ENCODE measurements at regions not wholly inside any gene's neighbourhood (a gene's known extent, or its start where the extent isn't known, plus 50 kb on each side); places are given as distances from the start of the nearest gene placed in this dataset.

- ATAC-seq (no peak), DNase-seq (ENCODE audit: low read depth, low spot score) (no peak), FAIRE-seq (no peak)
- in situ Hi-C loops (cut with MboI) (no loop called here), intact Hi-C loops (cut with micrococcal nuclease; ENCODE audit: unreplicated experiment) (no loop called here)
- H3K4me3 ChIP-seq = no peak overlapping the region
- no peaks in the 10 kb centered on the region for H3K36me3 ChIP-seq (ENCODE audit: control insufficient read depth in 2 of 2, insufficient read depth in 2 of 2, low read length in 1 of 2)
- CTCF ChIA-PET = interaction anchor here (0.7 kb wide), 1 partner anchor 10 kb away, joined by 3 read pairs; no protein-coding TSS in a partner anchor
- no peak overlapping the region for H3K4me2 ChIP-seq (ENCODE audit: control insufficient read depth, insufficient read depth)
- no peaks in the 10 kb centered on the region for H3K4me1 ChIP-seq (ENCODE audit: control insufficient read depth, insufficient read depth, low read length)
- 38% methylated on average over 4 of the region's 4 CpGs for WGBS (ENCODE audit: insufficient coverage, insufficient replicate concordance, low lambda C conversion rate, missing lambda C conversion rate)
- RAD21 ChIA-PET (ENCODE audit: unreplicated experiment) = no interaction called here
- TF ChIP-seq ASH2L (IDR thresholded peaks at IDR 0.05; ENCODE audit: borderline replicate concordance, low read depth) (no peak), CEBPB (IDR thresholded peaks at IDR 0.05; ENCODE audit: borderline replicate concordance in 1 of 2, low read depth in 2 of 2, low read length in 2 of 2) (no peak), TCF7 (IDR thresholded peaks at IDR 0.05; ENCODE audit: borderline replicate concordance) (no peak), TCF12 (IDR thresholded peaks at IDR 0.05; ENCODE audit: low read depth, low read length) (no peak), BACH1 (IDR thresholded peaks at IDR 0.05; ENCODE audit: borderline replicate concordance) (no peak)
- no peak overlapping the region for H3K27ac ChIP-seq (ENCODE audit: control insufficient read depth, insufficient read depth)
- H4K20me1 ChIP-seq (ENCODE audit: control insufficient read depth, insufficient read depth) = no peaks in the 10 kb centered on the region
- H3K9ac ChIP-seq (ENCODE audit: control insufficient read depth, insufficient read depth, low read length) = no peak overlapping the region
- no peaks in the 10 kb centered on the region for H3K79me2 ChIP-seq (ENCODE audit: control insufficient read depth, insufficient read depth, low read length)
- H3K27me3 ChIP-seq (replicated peaks in 1 of 2; ENCODE audit: control insufficient read depth in 2 of 2, insufficient read depth in 2 of 2, low read length in 1 of 2) = peaks cover 0 to 6% of the 10 kb centered on the region in 2 experiments; a peak in 2 of 4 replicates
- H2AFZ ChIP-seq (ENCODE audit: control insufficient read depth, low read depth, low read length) = no peak overlapping the region
- H3K9me3 ChIP-seq (replicated peaks; ENCODE audit: control insufficient read depth, insufficient read depth, low read length) = no peaks in the 10 kb centered on the region
- BruUV-seq (replicated peaks) = no TSS peak
- POLR2A ChIA-PET = no interaction called here
- SMC1A ChIA-PET (ENCODE audit: uncharacterized antibody, unreplicated experiment) = interaction anchor here (1.1 kb wide), 1 partner anchor 11 kb away, joined by 3 read pairs; no protein-coding TSS in a partner anchor
These were observed 54.9 kb downstream of the FAM241B start for GRCh38 chr10:69684981-69685353.

DNA sequence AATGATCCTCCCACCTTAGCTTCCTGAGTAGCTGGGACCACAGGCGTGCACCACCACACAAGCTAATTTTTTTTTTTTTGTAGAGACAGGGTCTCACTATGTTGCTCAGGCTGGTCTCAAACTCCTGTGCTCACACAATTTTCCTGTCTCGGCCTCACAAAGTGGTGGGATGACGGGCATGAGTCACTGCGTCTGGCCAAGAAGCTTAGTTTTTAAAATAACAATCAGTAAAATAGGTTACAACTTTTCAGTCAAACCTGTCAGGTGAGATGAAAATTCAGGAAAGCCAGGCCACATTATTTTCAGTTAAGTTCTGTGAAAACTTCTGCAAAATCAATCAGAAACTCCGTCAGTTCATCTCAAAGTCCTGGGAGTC lies 55.4 kb downstream of the FAM241B start:
- H3K79me2 ChIP-seq (ENCODE audit: control insufficient read depth, insufficient read depth, low read length) = no peaks in the 10 kb centered on the region
- ChIA-PET POLR2A (no interaction called here), CTCF (interaction anchor here (0.7 kb wide), 1 partner anchor 10 kb away, joined by 3 read pairs; no protein-coding TSS in a partner anchor), RAD21 (ENCODE audit: unreplicated experiment) (no interaction called here), SMC1A (ENCODE audit: uncharacterized antibody, unreplicated experiment) (no interaction called here)
- H3K9me3 ChIP-seq (replicated peaks; ENCODE audit: control insufficient read depth, insufficient read depth, low read length) = no peaks in the 10 kb centered on the region
- in situ Hi-C loops (cut with MboI) = no loop called here
- H3K27me3 ChIP-seq (replicated peaks in 1 of 2; ENCODE audit: control insufficient read depth in 2 of 2, insufficient read depth in 2 of 2, low read length in 1 of 2) = peaks cover 0 to 6% of the 10 kb centered on the region in 2 experiments; a peak in 2 of 4 replicates
- no peak overlapping the region for H3K9ac ChIP-seq (ENCODE audit: control insufficient read depth, insufficient read depth, low read length)
- TF ChIP-seq, protein P1, sequence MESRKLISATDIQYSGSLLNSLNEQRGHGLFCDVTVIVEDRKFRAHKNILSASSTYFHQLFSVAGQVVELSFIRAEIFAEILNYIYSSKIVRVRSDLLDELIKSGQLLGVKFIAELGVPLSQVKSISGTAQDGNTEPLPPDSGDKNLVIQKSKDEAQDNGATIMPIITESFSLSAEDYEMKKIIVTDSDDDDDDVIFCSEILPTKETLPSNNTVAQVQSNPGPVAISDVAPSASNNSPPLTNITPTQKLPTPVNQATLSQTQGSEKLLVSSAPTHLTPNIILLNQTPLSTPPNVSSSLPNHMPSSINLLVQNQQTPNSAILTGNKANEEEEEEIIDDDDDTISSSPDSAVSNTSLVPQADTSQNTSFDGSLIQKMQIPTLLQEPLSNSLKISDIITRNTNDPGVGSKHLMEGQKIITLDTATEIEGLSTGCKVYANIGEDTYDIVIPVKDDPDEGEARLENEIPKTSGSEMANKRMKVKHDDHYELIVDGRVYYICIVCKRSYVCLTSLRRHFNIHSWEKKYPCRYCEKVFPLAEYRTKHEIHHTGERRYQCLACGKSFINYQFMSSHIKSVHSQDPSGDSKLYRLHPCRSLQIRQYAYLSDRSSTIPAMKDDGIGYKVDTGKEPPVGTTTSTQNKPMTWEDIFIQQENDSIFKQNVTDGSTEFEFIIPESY (IDR thresholded peaks at IDR 0.05) = no peak
- TF ChIP-seq, protein P2, sequence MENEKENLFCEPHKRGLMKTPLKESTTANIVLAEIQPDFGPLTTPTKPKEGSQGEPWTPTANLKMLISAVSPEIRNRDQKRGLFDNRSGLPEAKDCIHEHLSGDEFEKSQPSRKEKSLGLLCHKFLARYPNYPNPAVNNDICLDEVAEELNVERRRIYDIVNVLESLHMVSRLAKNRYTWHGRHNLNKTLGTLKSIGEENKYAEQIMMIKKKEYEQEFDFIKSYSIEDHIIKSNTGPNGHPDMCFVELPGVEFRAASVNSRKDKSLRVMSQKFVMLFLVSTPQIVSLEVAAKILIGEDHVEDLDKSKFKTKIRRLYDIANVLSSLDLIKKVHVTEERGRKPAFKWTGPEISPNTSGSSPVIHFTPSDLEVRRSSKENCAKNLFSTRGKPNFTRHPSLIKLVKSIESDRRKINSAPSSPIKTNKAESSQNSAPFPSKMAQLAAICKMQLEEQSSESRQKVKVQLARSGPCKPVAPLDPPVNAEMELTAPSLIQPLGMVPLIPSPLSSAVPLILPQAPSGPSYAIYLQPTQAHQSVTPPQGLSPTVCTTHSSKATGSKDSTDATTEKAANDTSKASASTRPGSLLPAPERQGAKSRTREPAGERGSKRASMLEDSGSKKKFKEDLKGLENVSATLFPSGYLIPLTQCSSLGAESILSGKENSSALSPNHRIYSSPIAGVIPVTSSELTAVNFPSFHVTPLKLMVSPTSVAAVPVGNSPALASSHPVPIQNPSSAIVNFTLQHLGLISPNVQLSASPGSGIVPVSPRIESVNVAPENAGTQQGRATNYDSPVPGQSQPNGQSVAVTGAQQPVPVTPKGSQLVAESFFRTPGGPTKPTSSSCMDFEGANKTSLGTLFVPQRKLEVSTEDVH (IDR thresholded peaks at IDR 0.05; ENCODE audit: low read depth, partially characterized antibody) = no peak
- H2AFZ ChIP-seq (ENCODE audit: control insufficient read depth, low read depth, low read length) = no peak overlapping the region
- no peak for ATAC-seq
- no TSS peak for BruUV-seq (replicated peaks)
- no peak for DNase-seq (ENCODE audit: low read depth, low spot score)
- no peak overlapping the region for H3K4me2 ChIP-seq (ENCODE audit: control insufficient read depth, insufficient read depth)
- no peak overlapping the region for H3K27ac ChIP-seq (ENCODE audit: control insufficient read depth, insufficient read depth)
- H3K4me1 ChIP-seq (ENCODE audit: control insufficient read depth, insufficient read depth, low read length) = no peaks in the 10 kb centered on the region
- FAIRE-seq = no peak
- H4K20me1 ChIP-seq (ENCODE audit: control insufficient read depth, insufficient read depth) = no peaks in the 10 kb centered on the region
- H3K36me3 ChIP-seq (ENCODE audit: control insufficient read depth in 2 of 2, insufficient read depth in 2 of 2, low read length in 1 of 2) = no peaks in the 10 kb centered on the region
- no peak overlapping the region for H3K4me3 ChIP-seq
- WGBS (ENCODE audit: insufficient coverage, insufficient replicate concordance, low lambda C conversion rate, missing lambda C conversion rate) = 38% methylated on average over 4 of the region's 5 CpGs
- intact Hi-C loops (cut with micrococcal nuclease; ENCODE audit: unreplicated experiment) = no loop called here
